Fibroblast of skin of scalp (primary cell): ENCODE measurements at regions not wholly inside any gene's neighbourhood (a gene's known extent, or its start where the extent isn't known, plus 50 kb on each side); places are given as distances from the start of the nearest gene placed in this dataset.

Experiments
- DNase-seq: peaks from one replicate; pipeline ENCODE4 v3.0.0-alpha.2; 2013

DNA sequence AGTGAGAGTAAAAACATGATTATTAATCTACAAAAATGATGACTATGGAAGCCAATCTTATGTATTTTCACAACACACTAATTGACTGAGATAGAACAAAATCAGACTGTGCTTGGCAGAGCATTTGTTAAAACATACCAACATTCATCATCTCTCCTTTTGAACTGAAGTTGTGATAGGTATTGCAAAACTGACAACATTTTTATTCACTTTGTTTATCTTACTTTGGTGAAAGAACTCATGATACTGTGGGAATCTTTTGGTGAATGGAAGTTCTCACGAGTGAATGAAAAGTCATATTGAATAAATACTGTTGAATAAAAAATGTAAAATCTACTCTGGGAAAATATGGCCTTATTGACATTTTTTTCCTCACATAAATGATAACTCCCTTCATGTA, 1430.2 kb upstream of the PIK3C3 start:
- no peak for DNase-seq

DNA sequence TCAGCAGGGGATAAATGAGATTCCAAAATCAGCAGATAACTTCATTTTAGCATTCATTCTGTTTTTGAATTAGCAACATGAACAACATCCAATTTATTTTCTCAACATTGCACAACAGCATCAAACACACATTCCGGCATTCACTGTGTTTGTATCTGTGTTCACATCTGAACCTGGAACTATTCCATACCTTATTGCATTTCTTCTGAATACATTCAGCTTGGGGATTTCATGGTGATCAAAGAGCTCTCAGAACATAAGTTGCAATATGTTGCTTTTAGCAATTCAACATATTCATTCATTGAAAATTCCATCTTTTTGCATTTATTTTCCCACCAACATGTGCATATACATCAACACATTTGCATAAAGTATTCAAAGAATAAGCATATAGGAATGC, 1431.7 kb upstream of the PIK3C3 start:
- DNase-seq = no peak

DNA sequence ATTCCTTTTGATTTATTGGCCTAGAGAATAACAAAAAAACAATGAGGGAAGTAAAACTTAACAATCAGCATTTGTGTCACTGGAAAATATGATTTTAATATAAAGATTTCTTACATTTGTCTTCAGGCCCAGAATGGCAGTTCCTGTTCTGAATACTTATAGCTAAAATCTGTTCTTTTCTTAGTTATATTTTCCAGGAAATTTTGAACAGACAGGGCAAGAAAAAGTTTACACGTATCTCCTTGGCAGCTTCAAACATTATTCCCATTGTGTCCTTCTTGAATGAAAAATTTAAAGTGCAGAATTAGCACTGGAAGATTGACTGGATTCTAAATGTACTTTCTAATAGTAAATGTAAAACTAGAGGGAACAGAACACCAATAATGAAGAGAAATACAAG, 1454.0 kb upstream of the PIK3C3 start:
- DNase-seq = no peak

DNA sequence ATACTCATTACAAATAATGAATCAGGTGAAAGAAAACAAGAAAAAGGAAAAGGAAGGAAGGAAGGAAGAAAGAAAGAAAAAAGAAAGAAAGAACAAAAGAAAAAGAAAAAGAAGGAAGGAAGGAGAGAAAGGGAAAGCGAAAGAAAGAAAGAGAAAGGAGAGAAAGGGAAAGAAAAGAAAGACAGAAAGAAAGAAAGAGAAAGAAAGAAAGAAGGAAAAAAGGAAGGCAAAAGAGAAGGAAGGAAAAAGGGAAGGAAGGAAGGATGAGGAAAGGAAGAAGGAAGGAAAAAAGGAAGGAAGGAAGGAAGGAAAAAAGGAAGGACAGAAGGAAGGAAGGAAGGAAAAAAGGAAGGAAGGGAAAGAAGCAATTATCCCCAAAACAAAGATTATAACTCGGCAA, 1460.4 kb upstream of the PIK3C3 start:
- DNase-seq = no peak

DNA sequence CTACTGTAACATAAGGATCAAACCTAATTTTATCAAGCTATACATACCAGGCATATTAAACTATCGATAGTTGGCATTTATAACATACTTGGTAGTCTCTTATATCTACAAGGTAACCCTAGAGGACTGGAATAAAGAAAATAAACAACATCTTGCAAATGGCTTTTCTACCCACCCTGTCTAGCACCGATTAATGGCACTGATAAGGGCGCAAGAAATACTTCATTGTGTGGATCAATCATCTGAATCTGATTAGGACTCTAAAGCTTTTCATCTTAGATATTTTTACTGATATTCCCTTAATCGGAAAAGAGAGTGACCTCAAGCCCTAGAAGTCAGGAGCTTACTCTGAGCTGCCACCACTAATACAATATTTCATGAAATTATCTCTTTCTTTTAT, 1461.7 kb upstream of the PIK3C3 start:
- no peak for DNase-seq

DNA sequence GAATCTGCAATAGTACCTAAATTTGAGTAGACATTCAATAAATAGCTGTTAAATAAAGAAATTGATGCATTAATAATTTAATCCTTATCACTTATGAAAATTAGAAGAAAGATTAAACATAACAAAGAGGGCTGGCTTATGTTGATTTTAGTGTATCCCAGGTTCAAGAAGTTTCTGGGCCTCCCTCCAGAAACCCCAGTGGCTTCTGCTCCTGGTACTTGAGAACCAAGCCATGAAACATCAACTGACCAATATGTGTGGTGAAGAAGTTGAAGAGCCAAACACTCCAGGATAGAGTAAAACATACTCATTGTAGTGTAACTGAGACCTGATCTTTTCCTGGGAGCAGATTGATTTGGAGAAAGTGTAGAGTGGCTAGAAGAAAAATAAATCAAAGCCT, 1465.7 kb upstream of the PIK3C3 start:
- no peak for DNase-seq

DNA sequence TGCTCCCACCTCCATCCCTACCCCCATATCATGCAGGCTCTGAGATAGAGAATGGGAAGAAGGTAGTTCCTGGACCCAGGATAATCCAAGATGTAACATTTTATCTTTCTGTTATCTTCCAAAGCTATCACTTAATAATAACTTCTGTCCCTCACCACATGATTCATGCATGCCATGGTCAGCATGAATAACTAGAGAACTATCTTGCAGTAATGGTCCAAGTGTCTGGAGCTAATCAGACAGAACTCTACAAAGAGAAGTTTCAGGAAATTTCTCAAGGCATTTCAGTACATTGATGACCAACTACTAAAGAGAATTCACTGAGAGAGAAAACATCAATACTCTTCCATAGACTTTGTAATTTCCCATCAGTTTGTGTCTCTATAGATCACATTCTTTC, 1469.7 kb upstream of the PIK3C3 start:
- DNase-seq = peak; percentile 69

DNA sequence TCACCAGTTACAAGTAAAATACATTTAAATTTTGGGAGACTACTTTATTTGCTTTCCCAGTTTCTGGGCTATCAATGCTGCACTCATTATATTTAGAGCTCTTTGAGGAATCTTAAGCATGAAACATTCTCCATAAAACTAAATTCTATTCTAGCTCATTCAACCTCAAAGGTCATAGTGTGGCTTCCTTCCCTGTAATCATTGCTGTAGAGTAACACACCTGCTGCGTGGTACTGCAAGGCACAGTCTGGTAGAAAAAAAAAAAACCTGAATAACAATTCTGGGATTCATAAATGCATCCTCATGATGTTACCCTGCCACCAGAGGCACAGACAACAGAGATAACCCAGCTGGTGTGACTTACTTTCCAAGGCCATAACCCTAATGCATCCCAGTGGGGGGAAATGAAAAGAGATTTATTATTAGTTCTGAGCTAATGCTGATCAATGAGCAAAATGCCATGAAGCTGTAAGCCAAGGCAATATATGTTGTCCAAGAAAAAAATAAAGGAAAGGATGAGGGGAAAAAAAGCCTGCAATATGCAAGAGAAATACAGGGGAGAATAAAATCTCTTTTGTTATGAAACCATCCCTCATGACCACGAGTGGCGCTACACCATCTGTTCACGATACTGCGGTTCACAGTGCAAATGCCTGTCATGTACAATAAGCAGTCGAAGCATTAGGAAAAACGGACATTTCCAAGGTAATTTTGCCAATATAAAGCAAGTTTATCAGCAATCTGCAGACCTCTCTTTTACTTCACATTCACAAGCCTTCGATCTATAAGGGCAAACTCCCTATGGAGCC, 1481.6 kb upstream of the PIK3C3 start:
- no peak for DNase-seq

DNA sequence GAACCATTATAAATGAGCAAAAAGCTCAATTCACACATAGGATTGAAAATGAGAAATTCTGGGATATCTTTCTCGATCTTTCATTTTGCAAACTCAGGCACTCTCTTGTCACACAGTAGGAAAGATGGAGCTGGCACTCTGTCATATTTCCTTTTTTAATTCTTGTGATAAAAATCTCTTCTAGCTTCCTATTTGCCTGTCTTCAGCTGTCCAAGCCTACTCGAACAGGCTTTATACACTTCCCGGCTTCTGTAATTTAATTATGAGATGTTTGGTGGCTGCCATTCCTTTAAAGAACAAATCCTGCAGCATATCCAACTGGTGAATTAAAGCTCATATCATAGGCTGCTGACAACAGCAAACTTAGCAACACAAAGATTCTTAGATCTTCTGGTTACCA, 1484.3 kb upstream of the PIK3C3 start:
- no peak for DNase-seq

DNA sequence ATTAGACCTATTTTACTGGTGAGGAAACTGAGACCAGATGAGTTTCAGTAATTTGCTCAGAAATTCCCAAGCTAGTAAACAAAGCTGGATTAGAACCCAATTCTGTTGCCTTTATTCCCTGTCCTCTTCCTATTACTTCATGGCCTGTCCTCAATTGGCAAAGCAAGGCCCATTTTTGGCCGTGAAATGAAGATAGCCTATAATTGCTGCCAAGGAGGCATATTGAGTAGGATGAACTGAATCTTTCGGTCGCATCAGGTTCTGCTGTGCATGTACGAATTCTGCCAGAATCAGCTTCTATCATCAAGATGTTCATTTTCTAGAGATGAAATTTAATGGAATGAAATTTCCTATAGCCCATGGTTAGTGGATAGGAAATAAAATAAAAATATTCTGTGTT, 1485.2 kb upstream of the PIK3C3 start:
- DNase-seq = no peak

DNA sequence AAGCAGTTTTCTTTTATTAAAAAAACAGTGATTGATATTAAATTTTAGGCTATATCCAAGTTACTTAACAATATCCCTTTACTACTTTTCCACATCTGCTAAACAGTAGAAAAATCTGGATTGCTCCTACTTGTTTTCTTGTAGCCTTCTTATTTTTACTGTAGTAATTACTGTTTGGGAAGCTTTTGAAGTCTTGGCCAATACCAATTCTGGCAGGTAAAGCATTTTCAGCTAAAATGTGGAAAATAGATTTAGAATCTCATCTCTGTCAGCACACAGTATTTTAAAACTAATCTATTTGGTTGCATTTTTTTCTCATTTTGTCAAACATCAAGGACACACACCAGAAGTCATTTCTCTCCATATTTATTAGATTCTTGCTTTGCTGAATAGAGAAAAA, 1485.7 kb upstream of the PIK3C3 start:
- no peak for DNase-seq

DNA sequence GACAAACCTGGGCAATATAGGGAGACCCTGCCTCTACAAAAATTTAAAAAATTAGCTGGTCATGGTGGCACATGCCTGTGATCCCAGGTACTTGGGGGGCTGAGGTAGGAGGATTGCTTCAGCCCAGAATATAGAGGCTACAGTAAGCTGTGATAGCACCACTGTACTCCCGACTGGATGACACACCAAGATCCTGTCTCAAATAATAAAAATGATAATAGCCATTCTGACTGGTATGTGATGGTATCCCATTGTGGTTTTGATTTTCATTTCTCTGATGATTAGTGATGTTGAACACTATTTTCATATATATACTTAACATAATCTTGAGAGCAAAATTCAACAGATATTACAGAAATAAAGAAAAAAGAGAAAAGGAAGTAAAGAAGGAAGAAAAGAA, 1491.0 kb upstream of the PIK3C3 start:
- DNase-seq = no peak

DNA sequence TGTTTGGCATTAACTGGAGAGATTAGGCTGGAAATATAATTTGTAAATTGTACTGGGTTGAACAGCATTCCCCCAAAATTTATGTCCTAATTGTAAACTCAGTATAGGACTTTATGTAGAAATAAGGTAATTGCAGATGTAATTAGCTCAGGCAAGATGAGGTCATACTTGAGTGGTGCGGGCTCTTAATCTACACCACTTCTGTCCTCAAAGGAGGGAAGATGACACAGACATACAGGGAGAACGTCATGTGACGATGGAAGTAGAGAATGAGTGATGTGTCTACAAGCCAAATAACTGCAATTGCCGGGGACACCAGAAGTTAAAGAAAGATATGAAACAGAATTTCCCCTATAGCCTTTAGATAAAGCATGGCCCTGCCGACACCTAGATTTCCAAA, 1501.1 kb upstream of the PIK3C3 start:
- DNase-seq = no peak

DNA sequence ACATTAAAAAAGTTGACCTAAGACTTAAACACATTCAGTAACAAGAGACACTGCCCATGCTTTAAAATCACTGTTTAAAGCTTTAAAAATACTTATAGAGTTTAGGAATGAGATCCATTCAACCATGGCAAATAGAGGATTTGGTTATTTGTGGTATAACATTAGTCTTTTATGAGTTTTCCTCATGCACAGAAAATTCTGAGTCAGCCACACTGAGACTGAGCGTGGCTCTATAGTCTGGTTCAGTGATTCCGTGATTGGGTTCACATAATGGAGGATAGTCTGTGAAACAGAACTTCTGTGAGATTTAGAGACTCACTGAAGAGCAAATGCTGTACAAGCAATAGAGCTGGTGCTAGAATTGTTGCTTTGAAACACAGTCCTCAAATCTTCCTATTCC, 1502.4 kb upstream of the PIK3C3 start:
- no peak for DNase-seq

DNA sequence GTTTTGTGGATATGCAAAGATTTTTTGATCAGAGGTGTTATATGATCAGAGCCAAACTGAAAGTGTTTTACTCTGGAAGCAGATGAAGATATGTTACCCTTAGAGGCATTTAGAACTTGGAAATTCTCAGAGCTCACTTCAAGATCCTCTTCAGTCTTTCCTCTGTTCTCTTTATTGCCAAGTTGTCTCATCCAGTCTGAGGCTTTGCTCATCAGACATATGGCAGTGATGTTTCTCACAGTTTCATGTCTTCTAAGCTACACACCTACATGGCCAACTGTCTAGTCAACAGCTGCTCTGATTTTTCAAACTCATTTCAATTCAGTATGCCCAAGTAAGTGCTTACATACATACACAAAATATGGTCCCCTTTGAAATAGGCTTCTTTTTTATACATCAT, 1504.3 kb upstream of the PIK3C3 start:
- no peak for DNase-seq

DNA sequence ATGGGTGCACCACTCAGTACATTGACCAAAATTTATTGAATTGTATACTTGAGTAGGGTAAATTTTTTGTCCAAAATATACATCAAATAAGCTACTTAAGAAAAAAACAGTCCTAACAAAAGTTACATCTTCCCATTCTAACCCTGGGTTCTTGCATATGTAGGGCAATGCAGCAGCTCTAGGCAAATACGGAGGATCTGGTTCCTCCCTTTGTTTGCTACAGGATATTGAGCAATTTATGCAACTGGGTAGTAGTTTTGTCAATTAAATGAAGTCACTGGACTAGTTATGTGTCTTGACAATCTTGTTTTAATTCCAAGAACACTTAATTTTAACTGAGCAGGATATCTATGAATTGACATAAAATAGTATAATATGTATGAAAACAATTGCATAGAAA, 1507.2 kb upstream of the PIK3C3 start:
- DNase-seq = no peak

DNA sequence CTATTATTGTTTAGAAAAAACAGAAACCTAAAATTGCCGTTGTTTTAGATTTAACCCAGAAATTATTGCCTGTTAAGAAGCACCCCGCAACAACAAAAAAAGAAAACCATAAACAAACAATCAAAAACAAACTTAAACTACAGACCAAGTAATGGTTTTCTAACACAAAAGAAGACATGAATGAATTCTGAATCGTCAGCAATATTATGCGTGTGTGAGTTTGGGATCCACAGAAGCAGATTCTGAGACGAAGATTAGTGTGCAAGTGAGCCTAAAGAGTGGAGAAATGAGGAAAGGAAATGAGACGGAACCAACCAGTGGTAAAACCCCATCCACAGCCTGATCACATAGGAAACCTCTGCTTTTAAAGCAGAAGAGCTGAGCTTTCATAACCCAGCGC, 1514.9 kb upstream of the PIK3C3 start:
- DNase-seq = no peak

DNA sequence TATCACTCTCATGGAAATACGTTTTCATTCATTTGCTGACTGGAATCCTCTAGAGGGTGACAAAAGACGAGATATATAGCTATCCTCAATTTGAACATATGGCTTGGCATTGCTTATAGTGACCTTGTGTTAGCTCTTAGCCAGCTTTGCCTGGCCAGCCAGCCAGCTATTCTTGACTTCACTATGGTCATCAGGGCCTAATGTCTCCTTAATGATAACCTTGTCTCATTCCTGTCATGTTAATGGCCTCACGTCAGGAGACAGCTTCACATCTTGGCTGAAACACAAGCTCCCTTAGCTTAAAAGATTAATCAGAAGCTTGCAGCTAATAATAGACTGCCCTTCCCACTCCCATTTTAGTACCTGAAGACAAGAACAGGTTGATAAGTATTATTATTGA, 1517.5 kb upstream of the PIK3C3 start:
- peak; percentile 1 for DNase-seq

DNA sequence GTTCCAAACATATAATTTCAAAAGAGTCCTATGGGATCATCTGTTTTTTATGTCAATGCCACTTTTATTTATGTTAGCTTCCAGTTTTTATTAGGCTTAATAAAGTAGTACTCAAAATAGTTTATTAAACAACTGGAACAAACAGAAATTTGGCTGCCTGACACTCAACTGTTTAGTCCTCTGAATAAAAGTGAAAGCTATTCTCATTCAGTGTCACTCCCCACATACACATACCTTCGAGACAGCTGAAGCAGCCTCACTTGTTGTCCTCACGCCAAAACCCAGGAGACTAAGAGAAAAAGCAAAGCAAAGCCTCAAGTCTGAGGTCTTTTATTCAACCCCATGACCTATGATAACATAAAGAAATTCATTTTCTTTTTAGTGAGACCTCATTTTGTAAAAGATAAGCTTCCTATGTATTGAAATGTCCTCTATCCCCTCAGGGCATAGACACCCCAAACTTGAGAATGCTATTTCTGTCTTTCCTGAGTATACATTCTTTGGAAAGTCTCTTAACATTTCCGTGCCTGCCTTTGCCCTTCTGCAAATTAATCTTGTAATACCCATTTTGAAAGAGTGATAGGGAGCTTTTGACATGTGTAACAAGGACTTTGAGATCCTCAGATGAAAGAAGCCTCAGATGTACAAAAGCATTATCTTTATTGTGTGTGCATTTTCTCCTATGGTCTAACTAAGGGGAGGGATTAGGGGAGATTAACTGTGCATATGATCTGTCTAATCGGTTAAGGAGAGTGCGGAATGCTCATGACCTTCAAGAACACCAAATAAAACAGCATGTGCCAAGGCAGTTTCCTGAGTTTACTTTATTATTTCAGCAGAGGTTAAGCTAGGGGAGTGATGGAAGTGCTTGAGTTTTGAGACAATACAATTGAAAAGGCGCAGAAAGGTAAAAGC, 1523.7 kb upstream of the PIK3C3 start:
- no peak for DNase-seq

DNA sequence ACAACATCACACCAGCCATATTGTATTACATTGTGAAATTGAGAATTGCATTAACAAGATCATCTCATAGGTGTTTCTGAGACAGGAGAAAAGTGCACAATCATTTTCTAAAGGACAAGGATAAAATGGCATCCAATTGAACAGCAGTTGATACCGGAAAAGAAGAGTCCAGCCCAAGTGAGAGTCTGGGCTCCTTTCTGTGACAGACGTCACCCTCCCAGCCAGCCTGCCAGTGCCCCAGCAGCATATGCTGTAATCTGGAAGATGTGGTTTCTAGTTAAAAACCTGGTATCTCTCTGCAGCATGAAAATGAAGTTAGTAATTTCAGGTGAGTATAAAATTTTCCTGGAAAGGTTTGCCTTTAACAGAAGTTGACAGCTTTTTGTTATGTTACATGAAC, 1531.7 kb upstream of the PIK3C3 start:
- no peak for DNase-seq

DNA sequence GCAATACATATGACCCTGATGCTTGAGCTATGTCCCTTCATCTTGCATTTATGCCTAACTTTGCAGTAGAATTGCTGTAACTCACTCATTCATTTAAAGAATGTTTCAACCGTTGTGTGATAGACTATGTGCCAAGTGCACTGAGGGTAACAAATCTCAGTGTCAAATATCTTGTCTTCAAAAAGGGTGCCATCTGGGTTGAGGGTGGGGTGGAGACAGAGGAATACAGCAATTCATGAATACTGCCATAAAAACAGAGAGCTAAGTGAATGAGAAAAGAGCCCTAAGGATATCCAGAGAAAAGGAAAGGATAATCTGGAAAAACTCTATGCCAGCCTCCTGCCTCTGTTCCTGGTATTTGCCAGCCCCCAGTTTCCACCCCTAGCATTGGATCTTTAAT, 1534.4 kb upstream of the PIK3C3 start:
- DNase-seq = no peak

DNA sequence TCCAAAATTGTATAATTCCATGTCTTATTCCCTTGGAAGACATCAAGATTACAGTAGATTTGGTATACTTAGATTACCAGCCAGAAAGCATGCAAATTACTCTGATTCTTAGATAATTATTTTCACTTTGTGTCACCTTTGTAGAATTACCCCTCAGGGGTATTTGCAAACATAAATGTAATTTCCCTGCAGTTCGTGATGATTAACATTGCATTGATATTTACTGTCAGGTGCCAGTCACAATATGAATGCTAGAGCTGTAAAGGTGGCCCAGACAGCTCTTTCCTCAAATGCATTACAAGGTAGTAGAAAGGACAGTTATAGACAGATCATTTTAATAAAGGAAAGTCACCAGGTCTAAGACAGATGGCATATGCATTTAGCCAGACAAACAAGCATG, 1537.5 kb upstream of the PIK3C3 start:
- no peak for DNase-seq

DNA sequence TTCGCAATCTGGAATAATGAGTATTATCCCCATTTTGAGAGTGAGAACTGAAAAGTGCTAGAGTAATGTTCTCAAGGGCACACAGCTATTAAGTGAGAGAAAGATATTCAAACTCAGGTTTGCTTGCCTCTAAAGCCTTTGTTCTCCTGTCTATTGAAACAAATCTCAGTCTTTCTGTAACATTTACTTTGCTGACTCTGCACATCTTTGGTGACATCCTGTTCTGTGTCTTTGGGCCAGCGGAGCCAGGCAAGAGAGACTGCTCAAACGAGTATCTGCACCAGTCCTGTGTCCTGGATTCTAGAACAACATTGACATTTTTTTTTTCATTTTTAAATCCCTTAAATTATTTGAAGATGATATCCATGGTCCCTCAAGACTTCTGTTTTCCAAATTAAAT, 1539.2 kb upstream of the PIK3C3 start:
- DNase-seq = no peak

DNA sequence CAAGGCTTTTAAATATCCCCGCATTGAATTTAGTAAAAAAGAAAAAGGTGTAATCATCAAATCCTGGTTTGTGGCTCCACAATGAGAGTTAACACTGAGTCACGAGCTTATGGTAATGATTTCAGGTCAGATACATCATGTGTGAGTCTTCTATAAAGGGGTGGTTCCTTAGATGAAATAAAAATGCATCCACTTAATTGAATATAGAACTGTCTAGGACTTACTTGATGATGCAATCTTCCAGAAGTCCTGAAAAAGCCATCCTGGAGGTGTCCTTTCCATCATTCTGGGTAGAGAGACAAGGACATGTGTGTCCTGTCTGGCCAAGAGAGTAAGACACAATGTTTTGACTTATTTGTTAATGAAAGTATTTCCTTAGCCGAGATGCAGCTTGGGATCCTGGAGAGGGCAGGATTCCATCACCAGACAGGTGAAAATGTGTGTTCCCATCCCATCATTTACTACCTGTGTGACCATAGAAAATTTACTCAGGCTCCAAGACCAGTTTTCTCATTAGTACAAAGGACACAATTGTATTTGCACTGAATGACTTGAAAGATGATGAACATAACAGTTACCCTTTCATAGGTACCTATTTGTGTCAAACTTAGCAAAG, 1539.8 kb upstream of the PIK3C3 start:
- no peak for DNase-seq
